HCT116 (cell line): ENCODE measurements at regions not wholly inside any gene's neighbourhood (a gene's known extent, or its start where the extent isn't known, plus 50 kb on each side); places are given as distances from the start of the nearest gene placed in this dataset.

Experiments used
- ATAC-seq: fragments of 200-7000 bp; cut with Tn5 transposase; 2 replicates; pipeline ENCODE4 v1.9.1; 2020; ENCODE audit warnings: mild to moderate bottlenecking, moderate library complexity
- BruUV-seq: library from RNA; stranded (reverse); fragments of 400-500 nt; replicated peaks from 2 replicates; lab custom pipeline; 2021; lab: Mats Ljungman, UMichigan
- CTCF ChIA-PET: fragments of 300-600 bp; sonication (Branson Sonifier 250); formaldehyde crosslinking; loops from one replicate; lab custom pipeline; 2021; ENCODE audit warnings: antibody characterized with exemption; lab: Charles Lee
- POLR2A ChIA-PET: fragments of 300-600, 350-600 bp; sonication (Branson Sonifier 250); formaldehyde crosslinking; loops from one replicate; lab custom pipeline; 2021; ENCODE audit warnings: antibody characterized with exemption; lab: Charles Lee
- RAD21 ChIA-PET, 2 experiments: fragments of 300-600 bp; sonication (Branson Sonifier 250); formaldehyde crosslinking; loops; one replicate each; lab custom pipeline; 2023; ENCODE audit warnings: low total read pairs in 2 of 2; ENCODE audit not compliant: uncharacterized antibody in 2 of 2, unreplicated experiment in 2 of 2, low non-redundant PET in 1 of 2; lab: Charles Lee
- DNase-seq: peaks from one replicate; pipeline ENCODE4 v3.0.0-alpha.2; 2010; ENCODE audit warnings: low read depth, low spot score
- H2AFZ ChIP-seq: fragments of 200-600 bp; shearing (Covaris generic), sonication (generic); 2 replicates; pipeline ENCODE4 v1.6.1; 2017; ENCODE audit warnings: low read depth, mixed run types, mixed read lengths, antibody characterized with exemption, low read length; ENCODE audit not compliant: poor library complexity, severe bottlenecking
- H3K27ac ChIP-seq: 2 replicates; pipeline ENCODE4 v1.5.1; 2012; ENCODE audit warnings: low read depth, low read length
- H3K27me3 ChIP-seq: fragments of 200-600 bp; sonication (generic); 2 replicates; pipeline ENCODE4 v1.6.1; 2016; ENCODE audit warnings: mixed run types, low read length, mixed read lengths; ENCODE audit not compliant: insufficient read depth
- H3K36me3 ChIP-seq, 2 experiments: fragments of 200-500 bp in 1 of 2; fragments of 200-600 bp in 1 of 2; sonication (Bioruptor generic) in 1 of 2; sonication (generic) in 1 of 2; 2 replicates each; pipeline versions ENCODE4 v1.5.1 to v1.6.1; 2014 to 2016; ENCODE audit warnings: low read length in 2 of 2, inconsistent platforms in 1 of 2, mixed read lengths in 1 of 2, mixed run types in 1 of 2; ENCODE audit not compliant: insufficient read depth in 2 of 2, control insufficient read depth in 1 of 2
- H3K4me1 ChIP-seq, 2 experiments: fragments of 200-600 bp in 1 of 2; sonication (generic) in 1 of 2; 2 replicates each; pipeline versions ENCODE4 v1.5.1 to v1.6.1; 2012 to 2017; ENCODE audit warnings: low read length in 2 of 2, inconsistent platforms in 1 of 2, mild to moderate bottlenecking in 1 of 2, mixed read lengths in 1 of 2, mixed run types in 1 of 2, moderate library complexity in 1 of 2; ENCODE audit not compliant: insufficient read depth in 2 of 2, control insufficient read depth in 1 of 2
- H3K4me2 ChIP-seq: fragments of 200-600 bp; sonication (generic); 2 replicates; pipeline ENCODE4 v1.6.1; 2017; ENCODE audit warnings: mixed run types, low read length, mixed read lengths
- H3K4me3 ChIP-seq, 2 experiments: fragments of 200-600 bp in 1 of 2; sonication (generic) in 1 of 2; replicated peaks in 1 of 2; 2 replicates each; pipeline ENCODE4 v1.5.1; 2011 to 2016; ENCODE audit warnings: low read length in 2 of 2, control low read depth in 1 of 2, low read depth in 1 of 2, mild to moderate bottlenecking in 1 of 2, mixed read lengths in 1 of 2, mixed run types in 1 of 2
- H3K79me2 ChIP-seq: fragments of 200-600 bp; sonication (generic); 2 replicates; pipeline ENCODE4 v1.6.1; 2017; ENCODE audit warnings: mild to moderate bottlenecking, mixed run types, low read length, moderate library complexity, mixed read lengths; ENCODE audit not compliant: insufficient read depth
- H3K9ac ChIP-seq: fragments of 200-600 bp; sonication (generic); 2 replicates; pipeline ENCODE4 v1.6.1; 2016; ENCODE audit warnings: low read length, mixed read lengths
- H3K9me2 ChIP-seq: fragments of 200-600 bp; sonication (generic), shearing (Covaris generic); 2 replicates; pipeline ENCODE4 v1.6.1; 2017; ENCODE audit warnings: mixed run types, mild to moderate bottlenecking, moderate library complexity; ENCODE audit not compliant: insufficient read depth
- H3K9me3 ChIP-seq, 2 experiments: fragments of 200-500 bp in 1 of 2; fragments of 200-600 bp in 1 of 2; sonication (Bioruptor generic) in 1 of 2; sonication (generic) in 1 of 2; 2 replicates each; pipeline ENCODE4 v1.6.1; 2014 to 2017; ENCODE audit warnings: low read length in 2 of 2, mixed read lengths in 2 of 2, inconsistent platforms in 1 of 2, low read depth in 1 of 2, mild to moderate bottlenecking in 1 of 2, mixed run types in 1 of 2, moderate library complexity in 1 of 2; ENCODE audit not compliant: control insufficient read depth in 1 of 2, insufficient read depth in 1 of 2
- H4K20me1 ChIP-seq: fragments of 200-600 bp; sonication (generic), shearing (Covaris generic); 2 replicates; pipeline ENCODE4 v1.6.1; 2017; ENCODE audit warnings: mixed run types, mild to moderate bottlenecking, moderate library complexity; ENCODE audit not compliant: insufficient read depth
- ATF3 ChIP-seq: IDR thresholded peaks from 2 replicates; pipeline ENCODE4 v1.6.1; 2012
- CBX3 ChIP-seq: IDR thresholded peaks from 2 replicates; pipeline ENCODE4 v1.6.1; 2012; ENCODE audit warnings: low read depth
- CEBPB ChIP-seq: IDR thresholded peaks from 2 replicates; pipeline ENCODE4 v1.6.1; 2012; ENCODE audit warnings: low read depth
- ELF1 ChIP-seq: IDR thresholded peaks from 2 replicates; pipeline ENCODE4 v1.6.1; 2012; ENCODE audit warnings: low read depth, borderline replicate concordance
- EZH2 ChIP-seq: fragments of 200-600 bp; sonication (generic); IDR thresholded peaks from 2 replicates; pipeline ENCODE4 v1.6.1; 2017; ENCODE audit warnings: antibody characterized with exemption, mixed run types
- EZH2phosphoT487 ChIP-seq: fragments of 200-600 bp; IDR thresholded peaks from 2 replicates; pipeline ENCODE4 v1.6.1; 2018; ENCODE audit warnings: antibody characterized with exemption, borderline replicate concordance
- FOSL1 ChIP-seq: IDR thresholded peaks from 2 replicates; pipeline ENCODE4 v1.6.1; 2012; ENCODE audit warnings: low read depth
- JUND ChIP-seq: IDR thresholded peaks from 2 replicates; pipeline ENCODE4 v1.6.1; 2012
- MAX ChIP-seq: IDR thresholded peaks from 2 replicates; pipeline ENCODE4 v1.6.1; 2012
- POLR2A ChIP-seq: IDR thresholded peaks from 2 replicates; pipeline ENCODE4 v1.7.0; 2011; ENCODE audit warnings: borderline replicate concordance; ENCODE audit not compliant: insufficient read depth, insufficient read length; ENCODE audit errors: extremely low read depth
- POLR2AphosphoS5 ChIP-seq: IDR thresholded peaks from 2 replicates; pipeline ENCODE4 v1.6.1; 2011; ENCODE audit warnings: mild to moderate bottlenecking, low read depth, low read length, moderate library complexity
- RAD21 ChIP-seq: IDR thresholded peaks from 2 replicates; pipeline ENCODE4 v1.6.1; 2012; ENCODE audit warnings: low read depth, mild to moderate bottlenecking
- REST ChIP-seq: IDR thresholded peaks from 2 replicates; pipeline ENCODE4 v1.6.1; 2012; ENCODE audit warnings: low read depth
- SP1 ChIP-seq: IDR thresholded peaks from 2 replicates; pipeline ENCODE4 v1.6.1; 2012; ENCODE audit warnings: low read depth
- TCF7L2 ChIP-seq: IDR thresholded peaks from 2 replicates; pipeline ENCODE4 v1.7.0; 2011; ENCODE audit warnings: borderline replicate concordance, inconsistent platforms; ENCODE audit not compliant: insufficient read depth, insufficient read length; ENCODE audit errors: extremely low read depth
- YY1 ChIP-seq: IDR thresholded peaks from 2 replicates; pipeline ENCODE4 v1.6.1; 2011; ENCODE audit warnings: low read length, low read depth, moderate library complexity, mild to moderate bottlenecking; ENCODE audit not compliant: insufficient replicate concordance; ENCODE audit errors: extremely low read depth
- ZNF274 ChIP-seq: fragments of 200-500 bp; sonication (Bioruptor generic); IDR thresholded peaks from 2 replicates; pipeline ENCODE4 v1.6.1; 2014; ENCODE audit warnings: mild to moderate bottlenecking, low read depth, low read length, inconsistent platforms
- intact Hi-C: fragments of 100-400 bp; cut with micrococcal nuclease; formaldehyde crosslinking; loops from 2 replicates; pipeline ENCODE4 v1.10.0; 2022

GRCh38 chr19:28148554-28148953 is 1064.4 kb downstream of the UQCRFS1 start:
- ChIA-PET CTCF (no interaction called here), POLR2A (no interaction called here)
- no peaks in the 10 kb centered on the region for H3K4me1 ChIP-seq
- no peak overlapping the region for H3K4me2 ChIP-seq
- no peaks in the 10 kb centered on the region for H3K36me3 ChIP-seq
- no peak overlapping the region for H3K27ac ChIP-seq
- DNase-seq = no peak
- BruUV-seq = no TSS peak
- intact Hi-C loops = no loop called here
- no peaks in the 10 kb centered on the region for H3K27me3 ChIP-seq
- H3K4me3 ChIP-seq = no peak overlapping the region
- no peak overlapping the region for H2AFZ ChIP-seq
- TF ChIP-seq ATF3 (no peak), POLR2AphosphoS5 (no peak), ELF1 (no peak), EZH2phosphoT487 (no peak), SP1 (no peak), ZNF274 (no peak), TCF7L2 (no peak), RAD21 (no peak), POLR2A (no peak), CEBPB (no peak), REST (no peak), FOSL1 (no peak), MAX (no peak), JUND (no peak), CBX3 (no peak), EZH2 (no peak), YY1 (no peak)
- TF ChIP-seq, all 23 proteins: peak for 0
- no peaks in the 10 kb centered on the region for H3K79me2 ChIP-seq
- H3K9me3 ChIP-seq = peaks cover 17 to 36% of the 10 kb centered on the region in 2 experiments; a peak in 2 of 4 replicates
- no peaks in the 10 kb centered on the region for H3K9me2 ChIP-seq
- no peaks in the 10 kb centered on the region for H4K20me1 ChIP-seq
- ATAC-seq = no peak
- RAD21 ChIA-PET = no interaction called here
- H3K9ac ChIP-seq = no peak overlapping the region
